ENCODE measurements at regions not wholly inside any gene's neighbourhood (a gene's known extent, or its start where the extent isn't known, plus 50 kb on each side); places are given as distances from the start of the nearest gene placed in this dataset.
"Not testable (repeated sequence)": the region's sequence is repeated elsewhere in the genome, so short reads cannot be mapped to it uniquely, and the experiment has no call there.

DNA sequence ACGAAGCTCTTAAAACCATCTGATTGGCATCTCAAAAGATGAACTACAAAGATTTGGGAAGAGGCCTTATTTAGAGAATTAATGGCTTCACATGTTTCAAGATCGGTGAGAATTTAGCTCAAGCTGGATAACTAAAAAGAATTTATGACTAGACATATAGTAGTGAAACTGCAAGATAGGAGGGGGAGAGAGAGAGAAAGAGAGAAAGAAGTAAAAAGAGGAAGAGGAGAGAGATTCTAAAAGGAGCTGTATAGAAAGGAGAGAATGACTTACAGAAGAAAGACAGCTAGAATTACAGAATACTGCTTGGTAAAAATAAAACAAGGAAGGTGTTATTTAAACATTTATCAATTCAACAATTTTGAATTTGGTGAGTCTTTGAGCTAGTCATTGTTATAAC is 592.3 kb downstream of the SH2D4B start:
- DNase-seq = no peak

DNA sequence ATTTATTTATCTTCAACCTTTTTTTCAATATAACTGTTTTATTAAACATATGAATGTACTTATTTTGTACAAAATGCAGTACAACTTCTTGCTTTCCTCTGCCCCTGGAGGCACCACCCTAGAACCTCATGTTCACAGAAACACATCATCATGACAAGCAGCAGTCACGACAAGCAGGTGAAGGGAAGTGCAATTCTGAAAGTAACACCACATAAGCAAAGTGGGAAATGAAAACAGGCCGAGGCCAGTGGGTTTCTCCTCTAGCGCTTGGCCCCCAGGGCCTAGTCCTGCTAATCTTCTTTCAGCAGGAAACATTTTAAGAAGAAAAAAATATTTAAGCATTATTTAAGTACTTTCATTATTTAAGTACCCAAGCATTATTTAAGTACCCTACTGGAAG is 598.1 kb downstream of the SH2D4B start:
- DNase-seq = no peak

DNA sequence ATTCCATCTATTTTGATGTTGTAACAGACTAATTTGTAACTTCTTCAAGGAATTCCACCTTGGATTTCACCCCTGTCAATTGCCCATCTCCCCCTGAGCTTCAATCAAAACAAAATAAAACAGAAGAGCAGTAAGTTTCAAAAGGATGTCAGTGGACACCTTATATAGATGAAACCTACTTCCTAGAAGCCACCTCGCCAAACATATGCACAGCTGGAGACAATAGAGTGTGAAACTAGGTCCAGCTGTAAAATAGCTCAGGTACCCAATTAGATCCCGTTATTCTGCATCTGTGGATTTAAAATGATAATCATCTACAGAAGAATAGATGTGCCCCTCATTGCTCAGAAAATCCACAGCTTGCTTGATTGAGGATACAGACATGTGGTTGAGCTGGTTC is 598.6 kb downstream of the SH2D4B start:
- no peak for DNase-seq

DNA sequence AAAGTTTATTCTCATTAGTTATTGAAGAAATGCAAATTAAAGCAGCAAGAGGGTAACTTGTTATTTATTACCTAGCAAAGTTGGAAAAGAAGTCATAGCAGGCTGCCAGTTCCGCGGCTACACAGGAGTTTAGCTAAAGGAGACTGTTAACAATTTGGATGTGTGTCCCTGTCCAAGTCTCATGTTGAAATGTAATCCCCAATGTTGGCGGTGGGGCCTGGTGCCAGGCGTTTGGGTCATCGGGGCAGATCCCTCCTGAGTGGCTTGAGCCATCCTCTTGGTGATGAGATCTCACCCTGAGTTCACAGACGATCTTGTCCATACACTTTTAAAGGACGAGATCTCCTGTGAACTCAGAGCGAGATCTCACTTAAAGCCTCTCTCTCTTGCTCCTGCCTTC is 608.3 kb downstream of the SH2D4B start:
- no peak for DNase-seq

DNA sequence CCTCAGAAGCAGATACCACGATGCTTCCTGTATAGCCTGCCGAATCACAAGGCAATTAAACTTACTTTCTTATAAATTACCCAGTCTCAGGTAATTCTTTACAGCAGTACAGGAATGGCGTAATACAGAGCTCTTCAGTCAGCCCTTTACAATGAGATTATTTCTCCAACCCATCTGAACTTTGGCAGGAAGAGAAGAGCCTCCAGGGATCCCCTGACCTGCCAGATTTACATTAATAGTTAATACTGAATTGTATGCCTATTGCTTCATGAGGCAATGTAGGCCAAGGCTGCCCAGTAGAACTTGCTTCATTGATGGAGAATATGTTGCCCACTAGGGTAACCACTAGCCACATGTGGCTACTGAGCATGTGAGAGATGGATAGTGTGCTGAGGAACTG is 608.7 kb downstream of the SH2D4B start:
- no peak for DNase-seq

DNA sequence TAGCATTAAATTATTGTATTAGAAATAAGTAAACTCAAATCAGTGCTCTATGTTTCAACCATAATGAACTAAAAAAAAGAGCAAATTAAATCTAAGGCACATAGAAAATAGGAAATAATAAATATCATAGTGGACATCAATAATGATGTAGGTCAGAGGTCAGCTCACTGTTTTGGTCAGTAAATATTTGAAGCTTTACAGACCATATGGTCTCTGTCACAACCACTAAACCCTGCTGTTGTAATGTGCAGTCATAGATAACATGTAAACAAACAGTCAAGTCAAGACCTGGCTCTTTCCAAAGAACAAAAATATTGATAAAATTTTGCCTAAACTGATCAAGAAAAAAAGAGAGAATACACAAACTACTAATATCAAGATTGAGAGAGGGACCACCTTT is 615.0 kb downstream of the SH2D4B start:
- DNase-seq = no peak

DNA sequence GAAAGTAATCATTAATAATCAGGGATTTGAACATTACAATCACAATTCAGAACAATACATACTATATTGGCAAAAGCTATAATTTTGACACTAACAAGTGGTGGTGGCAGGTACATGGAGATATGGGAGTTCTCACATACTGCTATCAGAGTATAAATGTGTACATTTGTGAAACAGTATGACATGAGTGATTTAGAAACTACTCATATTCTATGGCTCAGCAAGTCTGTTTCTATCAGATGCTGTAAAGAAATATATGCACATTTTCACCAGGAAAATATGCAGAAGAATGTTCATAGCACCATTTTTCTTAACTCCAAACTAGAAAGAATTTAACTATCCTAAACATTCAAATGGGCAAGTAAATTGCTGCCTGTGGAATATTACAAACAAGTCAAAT is 620.0 kb downstream of the SH2D4B start:
- DNase-seq = no peak

DNA sequence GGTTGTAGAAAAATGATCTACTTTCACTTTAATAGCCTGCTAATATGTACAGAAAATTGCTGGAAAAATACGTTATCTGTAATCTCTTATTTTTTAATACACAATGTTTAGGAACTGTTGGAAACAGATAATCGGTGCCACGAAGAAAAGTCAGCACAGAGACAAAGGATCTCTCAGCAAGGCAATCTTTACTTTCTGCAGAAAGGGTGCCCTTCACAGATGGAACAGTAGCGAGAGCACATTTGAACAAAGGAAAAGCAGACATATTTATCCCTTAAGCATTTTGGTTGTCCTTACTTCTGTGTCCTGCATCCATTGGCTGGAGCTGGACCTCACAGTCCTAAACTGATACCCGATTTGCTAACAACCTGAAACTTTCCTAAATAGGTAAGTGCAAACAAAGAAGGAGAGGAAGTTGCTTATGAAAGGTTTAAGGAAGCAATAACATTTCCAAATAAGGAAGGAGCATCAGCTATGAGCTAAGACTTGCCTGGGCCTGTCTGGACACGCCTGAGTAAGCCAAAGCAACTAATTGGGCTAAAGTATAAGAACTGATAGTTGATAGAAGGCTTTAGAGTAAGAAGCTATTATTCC is 640.0 kb downstream of the SH2D4B start:
- DNase-seq = no peak

DNA sequence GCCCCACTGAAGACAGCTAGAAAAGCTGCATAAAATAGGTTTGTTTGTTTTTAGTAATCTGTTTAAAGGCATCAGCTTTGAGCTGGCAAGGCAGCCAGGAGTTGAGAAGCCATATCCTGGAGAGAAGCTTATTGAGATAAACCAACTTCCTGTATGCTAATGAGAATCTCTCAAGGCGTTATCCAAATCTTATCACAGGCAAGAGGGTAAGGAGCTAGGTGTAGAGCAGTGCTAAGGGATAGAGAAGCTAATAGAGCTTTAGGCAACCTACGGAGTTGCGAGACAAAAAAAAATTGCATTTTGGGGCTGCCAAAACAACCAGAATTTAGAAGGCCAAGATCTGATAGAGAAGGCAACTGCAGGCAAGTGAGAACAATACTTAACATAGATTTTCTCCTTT is 641.6 kb downstream of the SH2D4B start:
- no peak for DNase-seq

DNA sequence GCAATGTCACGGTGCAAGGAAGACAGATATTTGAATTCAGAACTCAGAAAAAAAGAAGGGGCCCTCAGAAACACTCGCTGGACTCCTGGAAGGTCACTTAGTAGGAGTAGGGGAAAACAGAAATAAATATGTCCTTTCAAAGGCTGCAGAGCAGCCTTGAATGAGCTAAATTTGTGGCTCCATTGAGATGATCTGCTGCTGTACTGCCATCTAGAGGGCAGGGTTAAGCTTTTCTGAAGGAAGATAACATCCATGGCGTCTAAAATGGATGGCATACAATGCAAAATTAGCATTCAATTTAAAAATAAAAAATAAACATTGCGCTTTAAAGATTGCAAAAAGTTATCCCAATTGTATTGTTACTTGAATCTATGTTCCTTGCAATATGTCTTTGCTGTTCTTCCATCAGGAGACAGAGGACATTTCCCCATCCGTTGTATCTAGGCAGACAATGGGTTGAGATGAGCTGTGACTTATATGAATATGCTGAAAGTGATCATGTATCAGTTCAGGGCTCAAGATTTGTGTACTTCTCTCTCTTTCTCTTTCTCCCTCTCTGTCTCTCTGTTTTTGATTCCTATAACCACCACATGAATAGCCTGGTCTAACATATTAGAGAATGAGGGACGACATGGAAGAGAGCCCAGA is 642.2 kb downstream of the SH2D4B start:
- peak in 1 of 2 experiments; percentile 9 for DNase-seq

DNA sequence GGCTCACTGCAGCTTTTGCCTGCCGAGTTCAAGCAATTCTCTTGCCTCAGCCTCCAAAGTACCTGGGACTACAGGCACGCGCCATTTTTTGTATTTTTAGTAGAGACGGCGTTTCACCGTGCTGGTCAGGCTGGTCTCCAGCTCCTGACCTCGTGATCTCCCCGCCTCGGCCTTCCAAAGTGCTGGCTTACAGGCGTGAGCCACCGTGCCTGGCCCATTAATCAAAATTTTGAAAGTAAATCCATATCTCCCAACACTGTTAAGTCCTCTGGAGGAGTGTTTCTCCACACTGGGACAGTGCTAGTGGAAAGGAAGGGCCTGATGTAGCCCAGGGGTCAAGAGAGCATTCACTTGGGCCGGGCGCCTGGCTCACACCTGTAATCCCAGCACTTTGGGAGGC is 644.6 kb downstream of the SH2D4B start:
- no peak for DNase-seq

DNA sequence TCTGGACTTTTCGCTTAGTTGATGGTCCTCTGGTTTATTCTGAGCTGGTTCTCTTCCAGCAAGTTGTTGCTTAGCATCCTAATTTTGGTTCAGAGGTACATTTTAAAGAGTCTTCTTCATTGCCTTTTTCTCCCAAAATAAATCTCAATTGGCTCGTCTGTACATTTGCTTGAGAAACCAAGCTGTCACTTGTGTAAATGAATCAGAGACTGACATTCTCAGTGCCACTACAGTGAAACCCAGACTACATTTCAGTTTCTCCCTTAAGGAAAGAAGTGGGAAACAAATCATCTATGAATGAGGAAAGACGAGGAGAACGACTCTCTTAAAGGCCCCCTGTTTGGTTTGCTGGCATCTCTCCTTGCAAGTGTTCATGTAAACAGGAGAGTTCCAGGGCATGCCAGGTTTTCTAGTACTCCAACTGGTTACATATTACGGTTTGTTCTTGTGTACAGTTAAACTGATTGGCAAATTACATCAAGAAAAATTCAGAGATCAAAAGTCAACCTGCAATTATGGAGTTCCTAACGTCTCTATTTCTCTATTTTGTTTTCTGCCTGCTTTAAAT is 654.6 kb downstream of the SH2D4B start:
- DNase-seq = no peak

DNA sequence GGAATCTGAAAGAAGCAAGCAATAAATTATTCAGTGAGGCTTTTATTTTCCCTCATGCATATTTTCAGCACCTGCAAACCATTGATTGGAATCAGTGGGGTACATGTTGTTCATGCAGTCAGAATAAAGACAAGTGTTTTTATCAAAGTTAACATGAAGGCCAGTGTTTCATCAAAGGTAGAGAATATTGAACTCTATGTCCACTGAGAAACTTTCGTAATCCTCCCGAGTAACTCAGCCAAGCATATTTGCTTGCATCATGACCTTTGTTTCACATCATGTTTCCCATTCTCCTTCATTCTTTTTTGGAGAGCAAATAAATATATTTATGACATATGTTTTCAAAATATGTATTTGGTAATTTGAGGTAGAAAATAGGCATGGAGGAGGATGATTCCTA is 663.1 kb downstream of the SH2D4B start:
- DNase-seq = no peak

DNA sequence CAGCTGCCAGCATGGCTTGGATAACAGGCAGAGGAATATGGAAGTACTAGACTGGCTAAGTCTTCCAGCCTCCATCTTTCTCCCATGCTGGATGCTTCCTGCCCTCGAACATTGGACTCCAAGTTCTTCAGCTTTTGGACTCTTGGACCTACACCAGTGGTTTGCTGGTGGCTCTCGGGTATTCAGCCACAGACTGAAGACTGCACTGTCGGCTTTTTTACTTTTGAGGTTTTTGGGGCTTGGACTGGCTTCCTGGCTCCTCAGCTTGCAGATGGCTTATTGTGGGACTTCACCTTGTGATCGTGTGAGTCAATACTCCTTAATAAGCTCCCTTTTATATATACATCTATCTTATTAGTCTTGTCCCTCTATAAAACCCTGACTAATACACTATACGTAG is 667.6 kb upstream of the NRG3 start:
- not testable (repeated sequence) for DNase-seq

DNA sequence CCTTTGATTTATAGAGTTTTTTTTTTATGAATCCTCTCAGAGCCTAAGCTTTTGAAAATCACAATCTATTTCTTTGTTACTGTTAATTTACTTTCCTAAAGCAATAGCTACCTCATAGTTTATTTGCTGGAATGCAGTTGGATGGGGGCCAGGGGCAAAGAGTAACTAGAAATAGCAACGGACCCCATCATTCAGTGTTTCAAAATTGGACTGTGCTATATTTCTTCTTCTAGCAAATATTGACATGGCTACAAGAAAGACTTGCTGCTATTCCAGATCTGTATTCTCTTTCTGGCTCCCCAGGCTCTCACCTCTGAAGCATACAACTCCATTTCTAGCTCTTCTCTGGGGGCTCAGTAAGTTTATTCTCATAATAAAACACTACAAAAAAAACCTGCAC is 661.6 kb upstream of the NRG3 start:
- DNase-seq = no peak

DNA sequence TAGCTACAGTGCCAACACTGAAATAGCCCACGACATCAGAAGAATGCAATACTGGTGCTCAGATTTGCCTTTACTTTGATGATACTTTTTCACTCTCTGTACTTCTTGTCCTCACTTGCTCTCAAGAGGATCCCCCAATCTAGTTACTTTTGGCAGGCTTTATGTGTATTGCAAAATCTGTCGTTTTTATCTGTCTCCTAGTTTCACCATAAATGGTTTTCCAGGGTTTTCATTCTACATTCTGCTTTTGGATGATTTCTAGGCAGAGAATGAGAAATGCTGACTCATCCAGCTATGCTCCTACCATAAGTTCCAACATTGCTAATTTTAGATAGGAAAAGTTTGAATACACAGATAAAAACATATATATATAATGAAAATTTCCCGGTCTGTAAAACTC is 659.5 kb upstream of the NRG3 start:
- DNase-seq = no peak

DNA sequence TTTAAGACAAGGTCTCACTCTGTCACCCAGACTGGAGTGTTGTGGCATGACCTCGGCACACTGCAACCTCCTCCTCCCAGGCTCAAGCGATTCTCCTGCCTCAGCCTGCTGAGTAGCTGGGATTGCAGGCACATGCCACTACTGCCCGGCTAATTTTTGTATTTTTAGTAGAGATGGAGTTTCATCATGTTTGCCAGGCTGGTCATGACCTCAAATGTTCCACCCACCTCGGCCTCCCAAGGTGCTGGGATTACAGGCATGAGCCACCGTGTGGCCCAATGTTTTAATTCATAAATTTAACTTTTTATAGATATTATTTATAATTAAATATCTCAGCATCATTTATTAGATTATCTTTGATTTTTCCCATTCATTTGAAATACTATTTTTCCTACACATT is 658.0 kb upstream of the NRG3 start:
- no peak for DNase-seq

DNA sequence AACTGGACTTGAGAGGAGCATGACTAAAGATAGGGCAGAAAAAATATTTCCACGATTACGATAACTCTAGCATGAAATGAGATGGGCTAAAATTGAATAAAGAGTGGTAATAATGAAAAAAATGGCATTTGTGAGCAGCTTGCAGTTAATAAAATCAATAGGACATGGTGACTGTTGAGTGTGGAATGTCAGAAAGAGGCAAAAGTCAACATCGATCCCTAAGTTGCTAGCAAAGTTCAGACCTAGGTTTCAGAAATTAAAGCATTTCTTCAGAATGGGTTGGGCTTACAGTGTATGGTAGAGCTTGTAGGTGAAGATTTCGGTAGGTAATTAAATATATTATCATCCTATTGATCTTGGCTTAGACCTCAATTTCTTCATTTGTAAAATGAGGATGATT is 656.7 kb upstream of the NRG3 start:
- DNase-seq = no peak

DNA sequence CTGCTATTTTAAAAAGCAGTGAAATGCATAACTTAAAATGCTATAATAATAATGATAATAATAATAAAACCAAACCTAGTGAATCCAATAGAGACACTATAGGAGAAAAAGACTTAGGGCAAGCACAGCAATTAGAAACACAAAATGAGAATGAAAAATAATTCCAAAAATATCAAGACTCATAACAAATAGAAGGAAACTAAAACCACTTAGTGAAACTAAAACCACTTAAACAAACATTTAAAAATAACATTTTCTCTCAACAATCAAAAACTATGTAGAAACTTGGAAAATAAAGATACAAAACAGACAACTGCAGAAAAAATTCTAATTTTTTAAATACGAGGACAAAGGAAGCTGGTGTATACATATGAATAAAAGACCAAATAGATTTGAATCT is 655.2 kb upstream of the NRG3 start:
- no peak for DNase-seq

DNA sequence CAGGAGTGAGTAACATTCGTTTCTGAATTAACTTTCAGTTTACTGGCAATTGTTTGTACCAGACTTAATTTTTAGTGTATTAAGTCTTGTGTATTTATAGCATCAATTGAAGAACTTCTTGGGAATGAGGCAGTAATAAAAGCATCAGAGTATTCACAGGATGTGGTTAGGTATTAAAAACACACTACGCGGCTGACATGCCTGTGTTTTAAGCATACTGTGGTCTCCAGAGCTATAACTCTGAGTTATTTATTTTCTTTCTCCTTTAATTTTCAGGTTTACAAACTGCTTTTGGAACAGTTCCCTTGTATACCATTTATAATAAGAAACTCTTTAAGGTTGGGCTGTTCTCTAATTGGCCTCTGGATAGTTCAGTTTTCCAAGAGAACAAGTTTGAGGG is 626.1 kb upstream of the NRG3 start:
- no peak for DNase-seq

DNA sequence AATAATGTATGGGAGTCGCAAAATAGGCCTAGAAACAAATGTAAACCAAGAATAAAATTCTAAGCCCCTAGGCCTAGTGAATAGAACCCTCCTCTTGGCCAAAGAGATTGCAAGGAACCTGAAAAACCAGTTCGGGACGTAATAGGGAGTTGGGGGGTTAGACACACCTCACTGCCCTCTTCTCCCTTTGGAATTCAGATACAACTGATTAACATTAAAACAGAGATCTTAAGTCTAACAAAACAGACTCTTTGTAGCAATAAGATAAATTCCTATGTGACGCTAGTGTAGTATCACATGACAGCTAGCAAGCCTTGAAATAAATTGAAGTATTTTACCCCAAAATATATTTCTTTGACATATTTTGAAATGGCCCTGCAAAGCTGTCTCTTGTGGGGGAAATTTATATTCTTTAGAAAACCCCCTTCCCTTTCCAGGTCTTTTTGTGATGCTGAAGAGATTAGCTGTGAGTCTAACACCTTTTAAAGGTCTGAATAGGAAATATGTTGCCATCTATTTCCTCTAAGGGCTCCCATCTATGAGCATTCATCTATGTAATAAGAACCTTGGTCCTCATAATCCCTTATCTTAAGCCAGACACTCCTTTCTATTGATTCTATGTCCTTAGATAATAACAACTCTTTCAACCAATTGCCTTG is 623.4 kb upstream of the NRG3 start:
- no peak for DNase-seq

DNA sequence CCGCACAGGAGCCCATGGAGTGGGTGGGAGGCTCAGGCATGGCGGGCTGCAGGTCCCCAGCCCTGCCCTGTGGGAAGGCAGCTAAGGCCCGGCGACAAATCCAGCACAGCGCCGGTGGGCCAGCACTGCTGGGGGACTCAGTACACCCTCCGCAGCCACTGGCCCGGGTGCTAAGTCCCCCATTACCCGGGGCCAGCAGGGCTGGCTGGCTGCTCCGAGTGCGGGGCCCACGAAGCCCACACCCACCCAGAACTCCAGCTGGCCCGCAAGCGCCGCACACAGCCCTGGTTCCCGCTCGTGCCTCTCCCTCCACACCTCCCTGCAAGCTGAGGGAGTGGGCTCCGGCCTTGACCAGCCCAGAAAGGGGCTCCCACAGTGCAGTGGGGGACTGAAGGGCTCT is 610.0 kb upstream of the NRG3 start:
- not testable (repeated sequence) for DNase-seq

DNA sequence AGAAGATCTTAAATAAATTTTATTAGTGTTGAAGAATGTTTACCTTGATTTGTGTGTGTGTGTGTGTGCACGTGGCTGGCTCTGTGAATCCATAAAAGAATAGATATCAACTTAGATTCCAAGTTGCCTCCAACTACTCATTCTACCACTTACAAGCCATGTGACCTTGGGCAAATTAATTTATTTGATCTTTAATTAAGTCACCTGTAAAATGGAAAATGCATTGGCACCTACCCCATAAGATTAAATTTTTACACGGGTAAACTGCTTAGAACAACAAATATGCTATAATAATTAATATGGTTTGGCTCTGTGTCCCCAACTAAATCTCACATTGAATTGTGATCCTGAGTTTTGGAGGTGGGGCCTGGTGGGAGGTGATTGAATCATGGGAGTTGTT is 604.9 kb upstream of the NRG3 start:
- no peak for DNase-seq
